ENCODE measurements at regions not wholly inside any gene's neighbourhood (a gene's known extent, or its start where the extent isn't known, plus 50 kb on each side); places are given as distances from the start of the nearest gene placed in this dataset.

DNA sequence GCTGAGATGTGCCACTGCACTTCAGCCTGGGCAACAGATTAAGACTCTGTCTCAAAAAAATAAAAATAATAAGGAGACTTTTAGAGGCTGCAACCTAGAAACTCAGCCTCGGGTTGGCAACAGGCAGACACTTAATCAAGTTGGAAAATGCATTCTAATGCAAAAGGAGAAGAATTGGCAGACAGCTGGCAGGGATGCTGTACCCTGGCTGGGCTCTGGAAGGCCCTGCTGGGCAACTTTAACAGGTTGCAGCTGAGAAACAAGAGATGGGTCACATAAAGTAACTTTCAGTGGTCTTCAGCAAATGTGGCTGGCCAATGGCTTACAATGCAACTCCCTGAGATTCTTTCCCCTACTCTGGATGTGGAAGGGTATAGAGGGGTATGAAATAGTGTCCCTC, 1225.7 kb downstream of the TYW1 start:
- Histone ChIP-seq H3K4me1 (replicated peaks in 1 of 4; ENCODE audit: control insufficient read depth in 3 of 4, insufficient read depth in 4 of 4, low read length in 3 of 4) (peaks cover 0 to 8% (median 3%) of the 10 kb centered on the region in 4 experiments; a peak in 3 of 7 replicates), H4K8ac (ENCODE audit: extremely low read depth, insufficient read depth, low read length) (no peak overlapping the region), H2BK15ac (ENCODE audit: low read length) (no peak overlapping the region), H2BK20ac (ENCODE audit: low read length) (no peak overlapping the region), H3K9me3 (ENCODE audit: insufficient read depth in 2 of 2, low read depth in 1 of 2, low read length in 1 of 2) (no peaks in the 10 kb centered on the region), H4K5ac (ENCODE audit: insufficient read length, low read depth, low read length) (no peak overlapping the region), H3K23me2 (ENCODE audit: low read depth, low read length) (no peaks in the 10 kb centered on the region), H3K56ac (replicated peaks; ENCODE audit: insufficient read length, low read depth, low read length) (no peak overlapping the region), H3K4me3 (ENCODE audit: extremely low read depth in 1 of 4, insufficient read depth in 2 of 4, low read depth in 3 of 4, low read length in 4 of 4) (no peak overlapping the region), H3K4ac (replicated peaks; ENCODE audit: insufficient read length, low read depth, low read length) (no peak overlapping the region), H3K27me3 (replicated peaks in 1 of 4; ENCODE audit: control insufficient read depth in 3 of 4, extremely low read depth in 1 of 4, insufficient read depth in 3 of 4, low read length in 3 of 4) (no peaks in the 10 kb centered on the region), H4K91ac (replicated peaks; ENCODE audit: insufficient read length, low read length) (no peak overlapping the region), H2AFZ (ENCODE audit: low read length) (no peak overlapping the region), H2BK12ac (ENCODE audit: low read depth, low read length) (no peak overlapping the region), H3K36me3 (ENCODE audit: control insufficient read depth in 2 of 4, insufficient read depth in 4 of 4, low read length in 3 of 4) (no peaks in the 10 kb centered on the region), H3K27ac (ENCODE audit: low read depth, low read length) (no peak overlapping the region), H2BK5ac (ENCODE audit: low read depth, low read length) (no peak overlapping the region), H3K23ac (ENCODE audit: insufficient read length) (no peak overlapping the region), H3K4me2 (ENCODE audit: insufficient read depth in 1 of 2, low read depth in 2 of 2, low read length in 2 of 2) (no peak overlapping the region), H2BK120ac (replicated peaks; ENCODE audit: low read depth, low read length) (no peak overlapping the region), H3K79me2 (ENCODE audit: control insufficient read depth in 1 of 2, insufficient read depth in 2 of 2, low read length in 2 of 2) (no peaks in the 10 kb centered on the region), H3K9ac (replicated peaks in 1 of 4; ENCODE audit: extremely low read depth in 1 of 4, low read depth in 3 of 4, low read length in 3 of 4) (no peak overlapping the region), H3K79me1 (ENCODE audit: low read depth, low read length) (no peaks in the 10 kb centered on the region), H3K14ac (ENCODE audit: insufficient read length) (no peak overlapping the region), H3K18ac (ENCODE audit: extremely low read depth, low read length) (no peak overlapping the region), H4K20me1 (replicated peaks in 1 of 2; ENCODE audit: control insufficient read depth in 1 of 2, insufficient read depth in 2 of 2, low read length in 2 of 2) (no peaks in the 10 kb centered on the region), H2AK5ac (ENCODE audit: low read depth, low read length) (no peak overlapping the region)
- DNase-seq (ENCODE audit: low read depth in 1 of 2, low spot score in 2 of 2) (no peak), FAIRE-seq (no peak)
- POLR2A ChIA-PET (ENCODE audit: partially characterized antibody): no interaction called here
- CTCF ChIA-PET (ENCODE audit: partially characterized antibody): no interaction called here
- 56% methylated on average over 1 of the region's 1 CpG; no CpG with 5 or more reads in 1 of the 2 experiments for WGBS, 2 experiments (ENCODE audit: extremely low coverage in 1 of 2, insufficient coverage in 1 of 2, insufficient read length in 1 of 2, insufficient replicate concordance in 2 of 2, low coverage in 1 of 2, low lambda C conversion rate in 2 of 2, missing lambda C conversion rate in 1 of 2)
- TF ChIP-seq BRCA1 (IDR thresholded peaks at IDR 0.05; ENCODE audit: low read depth, low read length) (no peak), KDM5A (IDR thresholded peaks at IDR 0.05; ENCODE audit: low read length) (no peak), RXRA (IDR thresholded peaks at IDR 0.05; ENCODE audit: insufficient read depth, low read depth, low read length) (no peak), RAD21 (IDR thresholded peaks at IDR 0.05 in 1 of 2, conservative IDR thresholded peaks at IDR 0.05 in 1 of 2; ENCODE audit: low read depth in 2 of 2, low read length in 2 of 2) (no peak; a peak in 1 of 4 replicates), BACH1 (IDR thresholded peaks at IDR 0.05; ENCODE audit: low read length) (no peak), EZH2 (IDR thresholded peaks at IDR 0.05; ENCODE audit: low read depth, low read length, severe bottlenecking) (no peak), EGR1 (IDR thresholded peaks at IDR 0.05; ENCODE audit: borderline replicate concordance, low read depth, low read length) (no peak), MAFK (IDR thresholded peaks at IDR 0.05; ENCODE audit: low read depth, low read length) (no peak), SP2 (IDR thresholded peaks at IDR 0.05; ENCODE audit: low read length) (no peak), NANOG (IDR thresholded peaks at IDR 0.05; ENCODE audit: insufficient read depth, low read depth, low read length, poor library complexity, severe bottlenecking) (no peak)
- TF ChIP-seq, protein P1, sequence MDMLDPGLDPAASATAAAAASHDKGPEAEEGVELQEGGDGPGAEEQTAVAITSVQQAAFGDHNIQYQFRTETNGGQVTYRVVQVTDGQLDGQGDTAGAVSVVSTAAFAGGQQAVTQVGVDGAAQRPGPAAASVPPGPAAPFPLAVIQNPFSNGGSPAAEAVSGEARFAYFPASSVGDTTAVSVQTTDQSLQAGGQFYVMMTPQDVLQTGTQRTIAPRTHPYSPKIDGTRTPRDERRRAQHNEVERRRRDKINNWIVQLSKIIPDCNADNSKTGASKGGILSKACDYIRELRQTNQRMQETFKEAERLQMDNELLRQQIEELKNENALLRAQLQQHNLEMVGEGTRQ (IDR thresholded peaks at IDR 0.05; ENCODE audit: low read length): no peak
- TF ChIP-seq, protein P2, sequence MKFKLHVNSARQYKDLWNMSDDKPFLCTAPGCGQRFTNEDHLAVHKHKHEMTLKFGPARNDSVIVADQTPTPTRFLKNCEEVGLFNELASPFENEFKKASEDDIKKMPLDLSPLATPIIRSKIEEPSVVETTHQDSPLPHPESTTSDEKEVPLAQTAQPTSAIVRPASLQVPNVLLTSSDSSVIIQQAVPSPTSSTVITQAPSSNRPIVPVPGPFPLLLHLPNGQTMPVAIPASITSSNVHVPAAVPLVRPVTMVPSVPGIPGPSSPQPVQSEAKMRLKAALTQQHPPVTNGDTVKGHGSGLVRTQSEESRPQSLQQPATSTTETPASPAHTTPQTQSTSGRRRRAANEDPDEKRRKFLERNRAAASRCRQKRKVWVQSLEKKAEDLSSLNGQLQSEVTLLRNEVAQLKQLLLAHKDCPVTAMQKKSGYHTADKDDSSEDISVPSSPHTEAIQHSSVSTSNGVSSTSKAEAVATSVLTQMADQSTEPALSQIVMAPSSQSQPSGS (IDR thresholded peaks at IDR 0.05; ENCODE audit: low read length): no peak

Data from H1 (cell line).